ENCODE measurements at regions not wholly inside any gene's neighbourhood (a gene's known extent, or its start where the extent isn't known, plus 50 kb on each side); places are given as distances from the start of the nearest gene placed in this dataset.

DNA sequence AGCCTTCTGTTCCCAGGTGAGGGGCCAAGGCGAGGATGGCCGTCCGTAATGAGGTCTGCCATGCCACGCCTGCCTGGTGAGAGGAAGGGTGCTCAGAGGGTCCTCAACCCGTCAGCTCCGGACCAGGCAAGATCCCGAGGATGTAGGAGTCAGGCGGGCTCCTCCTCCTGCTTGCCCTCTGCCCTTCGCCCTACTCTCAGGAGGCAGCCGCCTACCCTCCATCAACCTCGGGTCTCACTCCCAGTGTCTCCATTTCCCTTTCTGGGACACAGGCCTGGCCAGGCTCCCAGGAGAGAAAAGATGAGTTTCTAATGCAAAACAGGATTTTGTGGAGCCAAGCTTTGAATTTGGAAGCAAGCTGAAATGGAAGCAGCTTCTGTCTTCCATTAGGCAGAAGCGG is 184.0 kb downstream of the PTPN20 start:
- Histone ChIP-seq H3K27ac (ENCODE audit: low read depth, low read length) (no peak overlapping the region), H3K4me1 (ENCODE audit: insufficient read depth, low read length) (no peaks in the 10 kb centered on the region), H3K9me3 (ENCODE audit: low read length) (no peaks in the 10 kb centered on the region), H3K4me3 (ENCODE audit: low read depth in 1 of 2, low read length in 2 of 2) (no peak overlapping the region), H3K9ac (ENCODE audit: low read length) (no peak overlapping the region), H3K27me3 (ENCODE audit: control insufficient read depth in 1 of 2, insufficient read depth in 2 of 2, low read length in 2 of 2) (no peaks in the 10 kb centered on the region), H3K36me3 (ENCODE audit: insufficient read depth, low read length) (no peaks in the 10 kb centered on the region)

DNA sequence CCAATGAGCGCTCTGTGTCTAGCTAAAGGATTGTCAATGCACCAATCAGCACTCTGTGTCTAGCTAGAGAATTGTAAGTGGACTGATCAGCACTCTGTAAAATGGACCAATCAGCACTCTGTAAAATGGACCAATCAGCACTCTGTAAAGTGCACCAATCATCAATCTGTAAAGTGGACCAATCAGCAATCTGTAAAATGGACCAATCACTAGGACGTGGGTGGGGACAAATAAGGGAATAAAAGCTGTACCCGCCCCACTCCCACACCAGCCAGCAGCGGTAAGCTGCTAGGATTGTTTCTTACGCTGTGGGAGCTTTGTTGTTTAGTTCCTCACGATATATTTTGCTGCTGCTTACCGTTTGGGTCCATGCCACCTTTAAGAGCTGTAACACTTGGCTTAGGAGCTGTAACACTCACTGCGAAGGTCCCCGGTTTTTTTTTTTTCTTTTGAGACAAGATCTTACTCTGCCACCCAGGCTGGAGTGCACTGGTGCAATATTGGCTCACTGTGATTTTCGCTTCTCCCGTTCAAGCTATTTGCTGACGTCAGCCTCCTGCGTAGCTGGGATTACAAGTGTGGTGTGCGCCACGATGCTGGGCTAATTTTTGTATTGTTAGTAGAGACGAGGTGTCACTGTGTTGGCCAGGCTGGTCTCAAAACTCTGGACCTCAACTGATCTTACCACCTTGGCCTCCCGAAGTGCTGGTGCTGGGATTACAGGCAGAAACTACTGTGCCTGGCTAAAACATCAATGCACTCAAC is 184.8 kb downstream of the PTPN20 start:
- no peak overlapping the region for H3K9ac ChIP-seq (ENCODE audit: low read length)
- H3K27ac ChIP-seq (ENCODE audit: low read depth, low read length) = no peak overlapping the region
- no peaks in the 10 kb centered on the region for H3K27me3 ChIP-seq (ENCODE audit: control insufficient read depth in 1 of 2, insufficient read depth in 2 of 2, low read length in 2 of 2)
- H3K9me3 ChIP-seq (ENCODE audit: low read length) = no peaks in the 10 kb centered on the region
- no peak overlapping the region for H3K4me3 ChIP-seq (ENCODE audit: low read depth in 1 of 2, low read length in 2 of 2)
- no peaks in the 10 kb centered on the region for H3K36me3 ChIP-seq (ENCODE audit: insufficient read depth, low read length)
- no peaks in the 10 kb centered on the region for H3K4me1 ChIP-seq (ENCODE audit: insufficient read depth, low read length)

DNA sequence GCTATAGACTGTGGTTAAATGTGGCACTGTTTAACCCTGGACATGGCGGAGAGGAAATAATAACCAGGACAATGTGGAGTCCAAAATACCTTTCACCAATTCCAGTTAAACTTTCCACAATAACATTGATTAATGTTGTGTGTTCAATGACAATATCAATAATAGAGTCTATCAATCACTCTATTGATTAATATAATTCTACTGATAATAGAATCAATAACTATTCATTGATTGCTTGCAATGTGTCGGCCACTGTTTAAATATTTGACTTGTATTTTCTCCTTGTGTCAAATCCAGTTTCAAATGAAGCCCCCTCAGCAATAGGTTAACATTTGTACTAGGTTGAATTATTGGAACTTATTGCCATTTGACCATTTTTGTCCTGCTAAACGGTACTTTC is 187.0 kb downstream of the PTPN20 start:
- no peak overlapping the region for H3K9ac ChIP-seq (ENCODE audit: low read length)
- H3K27me3 ChIP-seq (ENCODE audit: control insufficient read depth in 1 of 2, insufficient read depth in 2 of 2, low read length in 2 of 2) = no peaks in the 10 kb centered on the region
- H3K4me3 ChIP-seq (ENCODE audit: low read depth in 1 of 2, low read length in 2 of 2) = no peak overlapping the region
- H3K27ac ChIP-seq (ENCODE audit: low read depth, low read length) = no peak overlapping the region
- H3K36me3 ChIP-seq (ENCODE audit: insufficient read depth, low read length) = no peaks in the 10 kb centered on the region
- H3K9me3 ChIP-seq (ENCODE audit: low read length) = no peaks in the 10 kb centered on the region
- H3K4me1 ChIP-seq (ENCODE audit: insufficient read depth, low read length) = no peaks in the 10 kb centered on the region

DNA sequence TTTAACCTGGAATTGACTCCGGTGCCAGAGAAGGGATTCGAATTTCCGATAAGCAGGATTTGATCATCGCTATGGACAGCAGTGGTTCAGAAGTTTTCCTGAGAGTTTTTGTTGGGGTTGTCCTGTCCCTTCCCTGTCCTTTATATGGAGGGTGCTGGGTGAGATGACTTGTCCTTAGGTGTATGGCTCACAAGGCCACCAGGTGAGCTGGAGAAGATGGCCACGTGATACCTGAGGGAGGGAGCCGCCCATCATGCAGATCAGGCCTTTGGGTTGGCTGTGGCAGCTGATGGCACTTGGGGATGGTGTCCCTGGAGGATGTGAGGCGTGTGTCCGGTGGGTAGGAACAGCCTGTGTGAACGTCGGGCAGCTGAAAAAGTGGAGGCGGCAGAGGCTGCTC is 187.7 kb downstream of the PTPN20 start:
- no peaks in the 10 kb centered on the region for H3K27me3 ChIP-seq (ENCODE audit: control insufficient read depth in 1 of 2, insufficient read depth in 2 of 2, low read length in 2 of 2)
- no peaks in the 10 kb centered on the region for H3K9me3 ChIP-seq (ENCODE audit: low read length)
- no peaks in the 10 kb centered on the region for H3K36me3 ChIP-seq (ENCODE audit: insufficient read depth, low read length)
- H3K4me3 ChIP-seq (ENCODE audit: low read depth in 1 of 2, low read length in 2 of 2) = no peak overlapping the region
- no peak overlapping the region for H3K27ac ChIP-seq (ENCODE audit: low read depth, low read length)
- no peak overlapping the region for H3K9ac ChIP-seq (ENCODE audit: low read length)
- no peaks in the 10 kb centered on the region for H3K4me1 ChIP-seq (ENCODE audit: insufficient read depth, low read length)

DNA sequence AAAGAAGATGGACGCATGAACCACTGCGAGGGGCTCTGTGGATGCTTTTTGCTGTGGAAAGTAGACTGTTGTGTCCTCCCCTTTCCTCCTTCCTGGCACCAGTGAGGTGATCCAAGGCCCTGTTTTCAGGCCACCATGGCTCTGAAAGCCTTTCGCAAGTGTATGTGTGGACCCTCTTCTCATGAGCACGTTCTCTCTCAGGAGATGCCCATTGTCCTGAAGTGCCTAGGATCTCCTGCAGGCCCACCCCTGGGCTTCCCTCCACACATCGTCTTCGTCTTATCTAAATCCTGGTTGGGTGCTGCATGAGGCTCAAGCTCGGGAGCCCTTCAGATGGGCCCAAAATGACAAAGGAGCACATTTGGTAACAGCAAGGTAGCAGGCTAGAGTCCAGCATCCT is 188.2 kb downstream of the PTPN20 start:
- Histone ChIP-seq H3K4me1 (ENCODE audit: insufficient read depth, low read length) (no peaks in the 10 kb centered on the region), H3K9ac (ENCODE audit: low read length) (no peak overlapping the region)

DNA sequence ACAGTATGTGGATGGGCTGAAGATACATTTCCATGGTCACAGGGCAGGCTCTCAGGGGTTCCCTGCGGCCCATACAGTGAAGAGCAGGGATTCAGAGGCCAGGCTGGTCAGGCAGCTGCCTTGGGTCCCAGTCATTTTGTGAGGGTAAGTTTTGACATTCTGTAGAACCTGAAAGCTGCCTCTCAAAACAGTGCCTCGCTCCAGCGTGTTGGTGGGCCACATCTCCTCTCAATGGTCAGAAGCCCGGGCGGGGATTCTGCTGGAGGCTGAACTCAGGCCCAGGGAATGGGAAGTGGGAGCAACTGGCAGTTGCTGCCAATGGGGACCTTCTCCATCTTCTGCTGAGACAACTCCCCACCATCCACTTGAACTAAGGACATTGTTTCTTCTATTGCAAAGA is 190.0 kb downstream of the PTPN20 start:
- no peak overlapping the region for H3K9ac ChIP-seq (ENCODE audit: low read length)
- H3K4me1 ChIP-seq (ENCODE audit: insufficient read depth, low read length) = no peaks in the 10 kb centered on the region
- no peaks in the 10 kb centered on the region for H3K27me3 ChIP-seq (ENCODE audit: control insufficient read depth in 1 of 2, insufficient read depth in 2 of 2, low read length in 2 of 2)
- H3K9me3 ChIP-seq (ENCODE audit: low read length) = no peaks in the 10 kb centered on the region
- H3K27ac ChIP-seq (ENCODE audit: low read depth, low read length) = no peak overlapping the region
- H3K4me3 ChIP-seq (ENCODE audit: low read depth in 1 of 2, low read length in 2 of 2) = no peak overlapping the region
- no peaks in the 10 kb centered on the region for H3K36me3 ChIP-seq (ENCODE audit: insufficient read depth, low read length)

More for the DNA sequence above, 188.2 kb downstream of the PTPN20 start:
- no peaks in the 10 kb centered on the region for H3K27me3 ChIP-seq (ENCODE audit: control insufficient read depth in 1 of 2, insufficient read depth in 2 of 2, low read length in 2 of 2)
- H3K9me3 ChIP-seq (ENCODE audit: low read length) = no peaks in the 10 kb centered on the region
- H3K27ac ChIP-seq (ENCODE audit: low read depth, low read length) = no peak overlapping the region
- H3K4me3 ChIP-seq (ENCODE audit: low read depth in 1 of 2, low read length in 2 of 2) = no peak overlapping the region
- H3K36me3 ChIP-seq (ENCODE audit: insufficient read depth, low read length) = no peaks in the 10 kb centered on the region

DNA sequence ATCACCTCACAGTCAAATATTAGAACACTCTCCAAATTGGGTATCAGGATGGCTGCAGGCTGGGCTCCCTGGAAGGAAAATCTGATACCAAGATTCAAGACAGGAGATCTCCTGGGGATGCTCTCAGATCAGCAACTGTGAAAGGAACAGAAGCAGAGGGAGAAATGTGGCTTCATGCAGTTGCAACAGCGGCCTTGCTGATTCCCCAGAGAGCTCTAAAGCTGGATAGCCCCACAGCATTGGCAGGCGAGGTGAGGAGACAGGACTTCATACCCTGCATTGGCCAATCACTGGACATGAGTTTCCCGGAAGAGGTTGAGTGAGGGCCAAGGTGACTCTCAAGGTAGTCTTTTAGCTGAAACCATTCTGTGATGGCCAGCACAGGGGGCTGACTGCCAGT is 190.6 kb downstream of the PTPN20 start:
- Histone ChIP-seq H3K9me3 (ENCODE audit: low read length) (no peaks in the 10 kb centered on the region), H3K27me3 (ENCODE audit: control insufficient read depth in 1 of 2, insufficient read depth in 2 of 2, low read length in 2 of 2) (no peaks in the 10 kb centered on the region), H3K36me3 (ENCODE audit: insufficient read depth, low read length) (no peaks in the 10 kb centered on the region), H3K27ac (ENCODE audit: low read depth, low read length) (no peak overlapping the region), H3K4me1 (ENCODE audit: insufficient read depth, low read length) (no peaks in the 10 kb centered on the region), H3K4me3 (ENCODE audit: low read depth in 1 of 2, low read length in 2 of 2) (no peak overlapping the region), H3K9ac (ENCODE audit: low read length) (no peak overlapping the region)

DNA sequence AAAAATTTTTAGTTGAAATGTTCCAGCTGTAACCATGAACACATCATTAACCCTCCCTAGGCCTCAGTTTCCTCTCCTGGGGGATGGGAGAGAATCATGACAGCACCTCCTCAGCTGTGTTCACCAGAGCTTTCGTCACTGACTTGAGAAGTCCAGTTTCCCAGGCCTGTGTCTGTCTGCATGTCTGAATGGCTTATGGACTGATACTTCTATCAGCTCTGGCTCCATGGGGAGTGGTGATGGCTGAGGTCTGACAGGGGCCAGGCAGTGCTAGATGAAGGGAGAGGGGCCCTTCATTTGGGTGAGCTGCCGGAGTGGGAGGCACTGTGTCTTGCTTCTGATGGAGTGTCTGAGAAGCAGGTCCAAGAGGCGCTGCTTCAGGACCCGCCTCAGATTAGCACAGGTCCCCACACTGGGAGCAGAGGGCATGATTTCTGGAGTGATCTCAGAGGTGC is 192.9 kb downstream of the PTPN20 start:
- Histone ChIP-seq H3K4me1 (ENCODE audit: insufficient read depth, low read length) (no peaks in the 10 kb centered on the region), H3K27ac (ENCODE audit: low read depth, low read length) (no peak overlapping the region), H3K4me3 (ENCODE audit: low read depth in 1 of 2, low read length in 2 of 2) (no peak overlapping the region), H3K9ac (ENCODE audit: low read length) (no peak overlapping the region), H3K9me3 (ENCODE audit: low read length) (no peaks in the 10 kb centered on the region), H3K27me3 (ENCODE audit: control insufficient read depth in 1 of 2, insufficient read depth in 2 of 2, low read length in 2 of 2) (no peaks in the 10 kb centered on the region), H3K36me3 (ENCODE audit: insufficient read depth, low read length) (no peaks in the 10 kb centered on the region)

DNA sequence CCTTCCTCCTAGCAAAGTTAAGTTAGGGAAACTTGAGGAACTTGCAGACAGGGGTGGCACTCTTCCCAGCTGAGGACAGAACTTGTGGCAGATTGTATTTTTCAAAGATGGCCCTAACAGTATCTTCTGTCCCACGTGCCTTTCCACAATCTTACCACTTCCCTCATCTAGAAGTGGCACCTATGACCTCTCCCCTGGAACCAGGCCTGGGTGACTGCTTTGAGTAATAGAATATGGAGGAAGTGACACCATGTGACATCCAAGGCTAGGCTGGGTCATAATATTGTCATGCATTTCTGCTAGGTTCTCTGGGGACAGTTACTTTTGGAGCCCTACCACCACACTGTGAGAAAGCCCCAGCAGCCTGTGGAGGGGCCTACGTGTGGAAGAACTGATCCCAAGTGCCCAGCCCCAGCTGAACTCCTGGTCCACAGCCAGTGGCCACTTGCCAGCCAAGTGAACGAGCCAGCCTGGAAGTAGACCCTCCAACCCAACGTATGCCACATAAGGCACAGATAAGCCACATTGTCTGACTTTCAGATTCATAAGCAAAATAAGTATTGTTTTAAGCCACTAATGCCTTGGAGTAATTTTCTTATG is 193.7 kb downstream of the PTPN20 start:
- no peaks in the 10 kb centered on the region for H3K4me1 ChIP-seq (ENCODE audit: insufficient read depth, low read length)
- H3K27me3 ChIP-seq (ENCODE audit: control insufficient read depth in 1 of 2, insufficient read depth in 2 of 2, low read length in 2 of 2) = no peaks in the 10 kb centered on the region
- no peak overlapping the region for H3K27ac ChIP-seq (ENCODE audit: low read depth, low read length)
- no peaks in the 10 kb centered on the region for H3K9me3 ChIP-seq (ENCODE audit: low read length)
- no peaks in the 10 kb centered on the region for H3K36me3 ChIP-seq (ENCODE audit: insufficient read depth, low read length)
- no peak overlapping the region for H3K9ac ChIP-seq (ENCODE audit: low read length)
- no peak overlapping the region for H3K4me3 ChIP-seq (ENCODE audit: low read depth in 1 of 2, low read length in 2 of 2)

DNA sequence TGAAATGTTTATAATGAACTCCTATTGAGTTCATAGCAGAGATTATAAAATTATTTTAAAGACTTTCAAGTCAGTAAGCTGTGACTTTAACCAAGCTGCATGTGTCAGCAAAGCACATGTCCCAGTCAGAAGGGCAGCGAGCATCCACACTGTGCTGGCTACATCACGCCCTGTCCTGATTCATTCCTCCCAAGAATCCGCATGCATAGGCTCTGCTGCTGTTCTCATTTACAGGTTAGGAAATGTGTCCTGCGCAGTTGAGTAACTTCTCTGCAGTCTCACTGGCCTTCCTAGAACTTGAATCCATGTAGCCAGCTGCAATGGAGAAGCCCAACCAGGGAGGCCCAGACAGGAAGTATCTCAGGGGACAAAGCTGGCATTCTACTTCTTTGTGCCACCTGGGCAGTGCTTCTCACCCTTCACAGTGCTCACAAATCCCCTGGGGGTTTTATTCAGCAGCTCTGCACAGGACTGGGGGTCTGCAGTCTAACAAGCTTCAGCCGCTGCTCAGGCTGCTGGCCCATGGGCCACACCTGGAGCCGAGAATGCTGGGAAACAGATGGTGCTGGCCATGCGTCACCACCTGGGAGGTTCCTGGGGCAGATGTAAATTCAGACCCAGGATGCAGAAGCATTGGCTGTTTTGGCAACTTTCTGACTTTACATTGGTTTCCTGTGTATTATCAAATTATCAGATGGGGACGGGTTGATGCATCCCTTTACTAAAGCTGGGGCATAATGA is 192.8 kb upstream of the GDF10 start:
- no peak overlapping the region for H3K9ac ChIP-seq (ENCODE audit: low read length)
- no peak overlapping the region for H3K27ac ChIP-seq (ENCODE audit: low read depth, low read length)
- no peaks in the 10 kb centered on the region for H3K4me1 ChIP-seq (ENCODE audit: insufficient read depth, low read length)
- no peaks in the 10 kb centered on the region for H3K9me3 ChIP-seq (ENCODE audit: low read length)
- H3K4me3 ChIP-seq (ENCODE audit: low read depth in 1 of 2, low read length in 2 of 2) = no peak overlapping the region
- no peaks in the 10 kb centered on the region for H3K27me3 ChIP-seq (ENCODE audit: control insufficient read depth in 1 of 2, insufficient read depth in 2 of 2, low read length in 2 of 2)
- H3K36me3 ChIP-seq (ENCODE audit: insufficient read depth, low read length) = no peaks in the 10 kb centered on the region

DNA sequence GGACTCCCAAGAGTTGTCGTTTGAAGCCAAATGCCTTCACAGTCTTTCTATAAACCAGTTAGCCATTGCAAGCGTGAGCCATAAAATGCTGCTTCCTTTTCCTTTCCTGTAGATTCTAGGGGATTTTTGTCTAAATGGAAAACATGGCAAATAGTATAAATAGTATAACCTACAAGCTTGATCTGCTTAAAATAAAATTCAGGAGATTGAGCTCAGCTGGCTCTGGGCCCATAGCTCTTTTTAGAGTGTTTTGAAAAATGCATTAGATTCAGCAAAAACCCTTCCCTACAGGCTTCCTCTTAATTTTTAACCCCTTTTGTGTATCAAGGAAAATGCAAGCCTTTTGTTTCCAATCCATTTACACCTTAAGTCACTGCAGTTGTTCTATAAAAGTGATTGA is 190.1 kb upstream of the GDF10 start:
- H3K4me1 ChIP-seq (ENCODE audit: insufficient read depth, low read length) = no peaks in the 10 kb centered on the region
- H3K36me3 ChIP-seq (ENCODE audit: insufficient read depth, low read length) = no peaks in the 10 kb centered on the region
- H3K9ac ChIP-seq (ENCODE audit: low read length) = no peak overlapping the region
- H3K27ac ChIP-seq (ENCODE audit: low read depth, low read length) = no peak overlapping the region
- no peaks in the 10 kb centered on the region for H3K27me3 ChIP-seq (ENCODE audit: control insufficient read depth in 1 of 2, insufficient read depth in 2 of 2, low read length in 2 of 2)
- no peak overlapping the region for H3K4me3 ChIP-seq (ENCODE audit: low read depth in 1 of 2, low read length in 2 of 2)
- H3K9me3 ChIP-seq (ENCODE audit: low read length) = no peaks in the 10 kb centered on the region
